ENCODE measurements at regions not wholly inside any gene's neighbourhood (a gene's known extent, or its start where the extent isn't known, plus 50 kb on each side); places are given as distances from the start of the nearest gene placed in this dataset.

- TF ChIP-seq RELA (IDR thresholded peaks at IDR 0.05; ENCODE audit: borderline replicate concordance, partially characterized antibody): no peak
Observed at GRCh38 chr6:104606361-104606760, 253.4 kb downstream of the HACE1 start (continued).

GRCh38 chr6:104604685-104605084 is 255.0 kb downstream of the HACE1 start:
- H4K20me1 ChIP-seq (ENCODE audit: control insufficient read depth, insufficient read depth): no peaks in the 10 kb centered on the region
- ChIA-PET POLR2A (no interaction called here), CTCF (no interaction called here), SMC1A (ENCODE audit: uncharacterized antibody, unreplicated experiment) (no interaction called here), RAD21 (ENCODE audit: unreplicated experiment) (no interaction called here)
- H3K79me2 ChIP-seq (ENCODE audit: control insufficient read depth, insufficient read depth, low read length): no peaks in the 10 kb centered on the region
- no peaks in the 10 kb centered on the region for H3K27me3 ChIP-seq (replicated peaks in 1 of 2; ENCODE audit: control insufficient read depth in 2 of 2, insufficient read depth in 2 of 2, low read length in 1 of 2)
- BruUV-seq (replicated peaks): no TSS peak
- ATAC-seq (no peak), DNase-seq (ENCODE audit: low read depth, low spot score) (no peak), FAIRE-seq (no peak)
- H3K9ac ChIP-seq (ENCODE audit: control insufficient read depth, insufficient read depth, low read length): no peak overlapping the region
- in situ Hi-C loops (cut with MboI): no loop called here
- H3K4me2 ChIP-seq (ENCODE audit: control insufficient read depth, insufficient read depth): no peak overlapping the region
- 2% methylated on average over 2 of the region's 2 CpGs for WGBS (ENCODE audit: insufficient coverage, insufficient replicate concordance, low lambda C conversion rate, missing lambda C conversion rate)
- no peak overlapping the region for H3K27ac ChIP-seq (ENCODE audit: control insufficient read depth, insufficient read depth)
- H3K36me3 ChIP-seq (ENCODE audit: control insufficient read depth in 2 of 2, insufficient read depth in 2 of 2, low read length in 1 of 2): no peaks in the 10 kb centered on the region
- no peaks in the 10 kb centered on the region for H3K9me3 ChIP-seq (replicated peaks; ENCODE audit: control insufficient read depth, insufficient read depth, low read length)
- intact Hi-C loops (cut with micrococcal nuclease; ENCODE audit: unreplicated experiment): no loop called here
- no peaks in the 10 kb centered on the region for H3K4me1 ChIP-seq (ENCODE audit: control insufficient read depth, insufficient read depth, low read length)
- no peak overlapping the region for H2AFZ ChIP-seq (ENCODE audit: control insufficient read depth, low read depth, low read length)
- no peak for TF ChIP-seq USF2 (IDR thresholded peaks at IDR 0.05; ENCODE audit: borderline replicate concordance, low read depth, low read length)
- no peak for TF ChIP-seq POLR2AphosphoS2 (IDR thresholded peaks at IDR 0.05; ENCODE audit: low read depth, low read length)
- no peak overlapping the region for H3K4me3 ChIP-seq

GRCh38 chr6:104603108-104603745 is 256.5 kb downstream of the HACE1 start:
- Histone ChIP-seq H3K27ac (ENCODE audit: control insufficient read depth, insufficient read depth) (no peak overlapping the region), H4K20me1 (ENCODE audit: control insufficient read depth, insufficient read depth) (no peaks in the 10 kb centered on the region), H2AFZ (ENCODE audit: control insufficient read depth, low read depth, low read length) (no peak overlapping the region), H3K4me2 (ENCODE audit: control insufficient read depth, insufficient read depth) (no peak overlapping the region), H3K4me1 (ENCODE audit: control insufficient read depth, insufficient read depth, low read length) (no peaks in the 10 kb centered on the region), H3K27me3 (replicated peaks in 1 of 2; ENCODE audit: control insufficient read depth in 2 of 2, insufficient read depth in 2 of 2, low read length in 1 of 2) (no peaks in the 10 kb centered on the region), H3K9ac (ENCODE audit: control insufficient read depth, insufficient read depth, low read length) (no peak overlapping the region), H3K36me3 (ENCODE audit: control insufficient read depth in 2 of 2, insufficient read depth in 2 of 2, low read length in 1 of 2) (no peaks in the 10 kb centered on the region), H3K4me3 (no peak overlapping the region), H3K79me2 (ENCODE audit: control insufficient read depth, insufficient read depth, low read length) (no peaks in the 10 kb centered on the region), H3K9me3 (replicated peaks; ENCODE audit: control insufficient read depth, insufficient read depth, low read length) (no peaks in the 10 kb centered on the region)
- ChIA-PET RAD21 (ENCODE audit: unreplicated experiment) (no interaction called here), CTCF (no interaction called here), SMC1A (ENCODE audit: uncharacterized antibody, unreplicated experiment) (no interaction called here), POLR2A (no interaction called here)
- TF ChIP-seq MXI1 (IDR thresholded peaks at IDR 0.05; ENCODE audit: low read depth, low read length): no peak
- TF ChIP-seq BMI1 (IDR thresholded peaks at IDR 0.05; ENCODE audit: borderline replicate concordance): no peak
- no peak for TF ChIP-seq CHD1 (IDR thresholded peaks at IDR 0.05; ENCODE audit: low read depth, low read length)
- TF ChIP-seq SIX5 (IDR thresholded peaks at IDR 0.05; ENCODE audit: low read depth, low read length, severe bottlenecking): no peak
- no peak for TF ChIP-seq RFX5 (IDR thresholded peaks at IDR 0.05; ENCODE audit: low read depth, low read length)
- TF ChIP-seq SUZ12 (IDR thresholded peaks at IDR 0.05; ENCODE audit: unreplicated experiment): no peak
- DNase-seq (ENCODE audit: low read depth, low spot score) (no peak), ATAC-seq (no peak), FAIRE-seq (no peak)
- no TSS peak for BruUV-seq (replicated peaks)
- in situ Hi-C loops (cut with MboI) (no loop called here), intact Hi-C loops (cut with micrococcal nuclease; ENCODE audit: unreplicated experiment) (no loop called here)
- WGBS (ENCODE audit: insufficient coverage, insufficient replicate concordance, low lambda C conversion rate, missing lambda C conversion rate): 58% methylated on average over 1 of the region's 1 CpG
